ENCODE measurements at regions not wholly inside any gene's neighbourhood (a gene's known extent, or its start where the extent isn't known, plus 50 kb on each side); places are given as distances from the start of the nearest gene placed in this dataset.

- Histone ChIP-seq H3K9me3 (ENCODE audit: control insufficient read depth in 2 of 2, insufficient read depth in 1 of 2, low read length in 1 of 2) (no peaks in the 10 kb centered on the region), H3K27ac (ENCODE audit: low read depth in 1 of 2, low read length in 1 of 2) (peak overlapping the region; percentile 89 to 99), H3K4me3 (ENCODE audit: low read length in 2 of 2) (peak overlapping the region in 1 of 2 donors; percentile 2), H3K36me3 (ENCODE audit: control insufficient read depth in 2 of 2, insufficient read depth in 2 of 2, low read length in 1 of 2) (peaks cover 0 to 4% of the 10 kb centered on the region in 2 donors), H3K27me3 (ENCODE audit: control insufficient read depth in 2 of 2, insufficient read depth in 1 of 2, low read length in 1 of 2) (no peaks in the 10 kb centered on the region), H3K4me1 (ENCODE audit: control insufficient read depth in 2 of 2, insufficient read depth in 2 of 2, low read length in 2 of 2) (peaks cover 71 to 96% of the 10 kb centered on the region in 2 donors)
- WGBS, result 50% methylated on average over 2 of the region's 2 CpGs
- peak in 2 of 9 donors; percentile 58 to 85 for DNase-seq (ENCODE audit: low read depth in 6 of 9, low spot score in 9 of 9)
Measured at GRCh38 chr14:98187281-98187680, 1084.7 kb downstream of the BCL11B start.

GRCh38 chr14:98189062-98189461, 1082.9 kb downstream of the BCL11B start:
- DNase-seq (ENCODE audit: low read depth in 6 of 9, low spot score in 9 of 9), result peak in 1 of 9 donors; percentile 82
- peak overlapping the region; percentile 99 for H3K27ac ChIP-seq (ENCODE audit: low read depth in 1 of 2, low read length in 1 of 2)
- 23% methylated on average over 1 of the region's 1 CpG for WGBS

GRCh38 chr14:98189511-98189910, 1082.5 kb downstream of the BCL11B start:
- 6% methylated on average over 9 of the region's 9 CpGs for WGBS
- peaks cover 0 to 7% of the 10 kb centered on the region in 2 donors for H3K36me3 ChIP-seq (ENCODE audit: control insufficient read depth in 2 of 2, insufficient read depth in 2 of 2, low read length in 1 of 2)
- no peaks in the 10 kb centered on the region for H3K27me3 ChIP-seq (ENCODE audit: control insufficient read depth in 2 of 2, insufficient read depth in 1 of 2, low read length in 1 of 2)
- peak overlapping the region; percentile 38 to 41 for H3K4me3 ChIP-seq (ENCODE audit: low read length in 2 of 2)
- peaks cover 69 to 93% of the 10 kb centered on the region in 2 donors for H3K4me1 ChIP-seq (ENCODE audit: control insufficient read depth in 2 of 2, insufficient read depth in 2 of 2, low read length in 2 of 2)
- no peaks in the 10 kb centered on the region for H3K9me3 ChIP-seq (ENCODE audit: control insufficient read depth in 2 of 2, insufficient read depth in 1 of 2, low read length in 1 of 2)
- H3K27ac ChIP-seq (ENCODE audit: low read depth in 1 of 2, low read length in 1 of 2), result peak overlapping the region; percentile 99
- DNase-seq (ENCODE audit: low read depth in 6 of 9, low spot score in 9 of 9), result peak; percentile 75 to 97 (median 90)

More at GRCh38 chr14:98189062-98189461, 1082.9 kb downstream of the BCL11B start:
- Histone ChIP-seq H3K36me3 (ENCODE audit: control insufficient read depth in 2 of 2, insufficient read depth in 2 of 2, low read length in 1 of 2) (peaks cover 0 to 7% of the 10 kb centered on the region in 2 donors), H3K9me3 (ENCODE audit: control insufficient read depth in 2 of 2, insufficient read depth in 1 of 2, low read length in 1 of 2) (no peaks in the 10 kb centered on the region), H3K4me1 (ENCODE audit: control insufficient read depth in 2 of 2, insufficient read depth in 2 of 2, low read length in 2 of 2) (peaks cover 69 to 94% of the 10 kb centered on the region in 2 donors), H3K4me3 (ENCODE audit: low read length in 2 of 2) (peak overlapping the region; percentile 38 to 41), H3K27me3 (ENCODE audit: control insufficient read depth in 2 of 2, insufficient read depth in 1 of 2, low read length in 1 of 2) (no peaks in the 10 kb centered on the region)

GRCh38 chr14:98189944-98190343, 1082.1 kb downstream of the BCL11B start:
- no peak for DNase-seq (ENCODE audit: low read depth in 6 of 9, low spot score in 9 of 9)

GRCh38 chr14:98192946-98193345, 1079.1 kb downstream of the BCL11B start:
- no peak for DNase-seq (ENCODE audit: low read depth in 6 of 9, low spot score in 9 of 9)
- H3K27me3 ChIP-seq (ENCODE audit: control insufficient read depth in 2 of 2, insufficient read depth in 1 of 2, low read length in 1 of 2), result no peaks in the 10 kb centered on the region
- 90% methylated on average over 2 of the region's 2 CpGs for WGBS
- peaks cover 70 to 94% of the 10 kb centered on the region in 2 donors for H3K4me1 ChIP-seq (ENCODE audit: control insufficient read depth in 2 of 2, insufficient read depth in 2 of 2, low read length in 2 of 2)
- H3K9me3 ChIP-seq (ENCODE audit: control insufficient read depth in 2 of 2, insufficient read depth in 1 of 2, low read length in 1 of 2), result no peaks in the 10 kb centered on the region
- H3K4me3 ChIP-seq (ENCODE audit: low read length in 2 of 2), result no peak overlapping the region
- H3K27ac ChIP-seq (ENCODE audit: low read depth in 1 of 2, low read length in 1 of 2), result peak overlapping the region; percentile 22 to 99
- H3K36me3 ChIP-seq (ENCODE audit: control insufficient read depth in 2 of 2, insufficient read depth in 2 of 2, low read length in 1 of 2), result peaks cover 0 to 12% of the 10 kb centered on the region in 2 donors

More at GRCh38 chr14:98189944-98190343, 1082.1 kb downstream of the BCL11B start:
- Histone ChIP-seq H3K27me3 (ENCODE audit: control insufficient read depth in 2 of 2, insufficient read depth in 1 of 2, low read length in 1 of 2) (no peaks in the 10 kb centered on the region), H3K36me3 (ENCODE audit: control insufficient read depth in 2 of 2, insufficient read depth in 2 of 2, low read length in 1 of 2) (peaks cover 0 to 7% of the 10 kb centered on the region in 2 donors), H3K4me3 (ENCODE audit: low read length in 2 of 2) (peak overlapping the region; percentile 38 to 41), H3K4me1 (ENCODE audit: control insufficient read depth in 2 of 2, insufficient read depth in 2 of 2, low read length in 2 of 2) (peaks cover 66 to 93% of the 10 kb centered on the region in 2 donors), H3K27ac (ENCODE audit: low read depth in 1 of 2, low read length in 1 of 2) (peak overlapping the region; percentile 92 to 99), H3K9me3 (ENCODE audit: control insufficient read depth in 2 of 2, insufficient read depth in 1 of 2, low read length in 1 of 2) (no peaks in the 10 kb centered on the region)
- 40% methylated on average over 1 of the region's 1 CpG for WGBS

GRCh38 chr14:98194821-98195220, 1077.2 kb downstream of the BCL11B start:
- Histone ChIP-seq H3K4me1 (ENCODE audit: control insufficient read depth in 2 of 2, insufficient read depth in 2 of 2, low read length in 2 of 2) (peaks cover 76 to 94% of the 10 kb centered on the region in 2 donors), H3K36me3 (ENCODE audit: control insufficient read depth in 2 of 2, insufficient read depth in 2 of 2, low read length in 1 of 2) (peaks cover 0 to 12% of the 10 kb centered on the region in 2 donors), H3K9me3 (ENCODE audit: control insufficient read depth in 2 of 2, insufficient read depth in 1 of 2, low read length in 1 of 2) (no peaks in the 10 kb centered on the region), H3K27ac (ENCODE audit: low read depth in 1 of 2, low read length in 1 of 2) (peak overlapping the region; percentile 83 to 93), H3K27me3 (ENCODE audit: control insufficient read depth in 2 of 2, insufficient read depth in 1 of 2, low read length in 1 of 2) (no peaks in the 10 kb centered on the region), H3K4me3 (ENCODE audit: low read length in 2 of 2) (no peak overlapping the region)
- 46% methylated on average over 2 of the region's 2 CpGs for WGBS
- peak in 1 of 9 donors; percentile 63 for DNase-seq (ENCODE audit: low read depth in 6 of 9, low spot score in 9 of 9)

GRCh38 chr14:98195256-98195655, 1076.7 kb downstream of the BCL11B start:
- WGBS, result 66% methylated on average over 3 of the region's 3 CpGs
- peaks cover 0 to 12% of the 10 kb centered on the region in 2 donors for H3K36me3 ChIP-seq (ENCODE audit: control insufficient read depth in 2 of 2, insufficient read depth in 2 of 2, low read length in 1 of 2)

GRCh38 chr14:98197933-98198332, 1074.1 kb downstream of the BCL11B start:
- peak overlapping the region; percentile 80 to 93 for H3K27ac ChIP-seq (ENCODE audit: low read depth in 1 of 2, low read length in 1 of 2)
- 83% methylated on average over 1 of the region's 1 CpG for whole genome bisulfite sequencing
- H3K36me3 ChIP-seq (ENCODE audit: control insufficient read depth in 2 of 2, insufficient read depth in 2 of 2, low read length in 1 of 2), result peaks cover 0 to 5% of the 10 kb centered on the region in 2 donors
- peaks cover 68 to 94% of the 10 kb centered on the region in 2 donors for H3K4me1 ChIP-seq (ENCODE audit: control insufficient read depth in 2 of 2, insufficient read depth in 2 of 2, low read length in 2 of 2)
- no peak for DNase-seq (ENCODE audit: low read depth in 6 of 9, low spot score in 9 of 9)
- H3K4me3 ChIP-seq (ENCODE audit: low read length in 2 of 2), result no peak overlapping the region
- no peaks in the 10 kb centered on the region for H3K9me3 ChIP-seq (ENCODE audit: control insufficient read depth in 2 of 2, insufficient read depth in 1 of 2, low read length in 1 of 2)
- H3K27me3 ChIP-seq (ENCODE audit: control insufficient read depth in 2 of 2, insufficient read depth in 1 of 2, low read length in 1 of 2), result no peaks in the 10 kb centered on the region

More at GRCh38 chr14:98195256-98195655, 1076.7 kb downstream of the BCL11B start:
- H3K27ac ChIP-seq (ENCODE audit: low read depth in 1 of 2, low read length in 1 of 2), result peak overlapping the region; percentile 83 to 93
- no peaks in the 10 kb centered on the region for H3K9me3 ChIP-seq (ENCODE audit: control insufficient read depth in 2 of 2, insufficient read depth in 1 of 2, low read length in 1 of 2)
- peaks cover 74 to 93% of the 10 kb centered on the region in 2 donors for H3K4me1 ChIP-seq (ENCODE audit: control insufficient read depth in 2 of 2, insufficient read depth in 2 of 2, low read length in 2 of 2)
- DNase-seq (ENCODE audit: low read depth in 6 of 9, low spot score in 9 of 9), result no peak
- H3K4me3 ChIP-seq (ENCODE audit: low read length in 2 of 2), result no peak overlapping the region
- no peaks in the 10 kb centered on the region for H3K27me3 ChIP-seq (ENCODE audit: control insufficient read depth in 2 of 2, insufficient read depth in 1 of 2, low read length in 1 of 2)

GRCh38 chr14:98198385-98198784, 1073.6 kb downstream of the BCL11B start:
- Histone ChIP-seq H3K27ac (ENCODE audit: low read depth in 1 of 2, low read length in 1 of 2) (peak overlapping the region; percentile 80 to 93), H3K27me3 (ENCODE audit: control insufficient read depth in 2 of 2, insufficient read depth in 1 of 2, low read length in 1 of 2) (no peaks in the 10 kb centered on the region), H3K9me3 (ENCODE audit: control insufficient read depth in 2 of 2, insufficient read depth in 1 of 2, low read length in 1 of 2) (no peaks in the 10 kb centered on the region), H3K4me1 (ENCODE audit: control insufficient read depth in 2 of 2, insufficient read depth in 2 of 2, low read length in 2 of 2) (peaks cover 68 to 94% of the 10 kb centered on the region in 2 donors), H3K4me3 (ENCODE audit: low read length in 2 of 2) (peak overlapping the region in 1 of 2 donors; percentile 5), H3K36me3 (ENCODE audit: control insufficient read depth in 2 of 2, insufficient read depth in 2 of 2, low read length in 1 of 2) (peaks cover 0 to 7% of the 10 kb centered on the region in 2 donors)
- peak in 3 of 9 donors; percentile 65 to 87 (median 75) for DNase-seq (ENCODE audit: low read depth in 6 of 9, low spot score in 9 of 9)
- 5% methylated on average over 10 of the region's 10 CpGs for WGBS
